ENCODE measurements at regions not wholly inside any gene's neighbourhood (a gene's known extent, or its start where the extent isn't known, plus 50 kb on each side); places are given as distances from the start of the nearest gene placed in this dataset.

- Histone ChIP-seq H3K4me3 (no peak overlapping the region), H3K27me3 (no peaks in the 10 kb centered on the region), H3K4me1 (no peaks in the 10 kb centered on the region), H3K36me3 (no peaks in the 10 kb centered on the region), H3K27ac (no peak overlapping the region), H3K9me3 (no peaks in the 10 kb centered on the region)
- TF ChIP-seq POLR2AphosphoS5 (IDR thresholded peaks at IDR 0.05): no peak
- no peak for TF ChIP-seq POLR2A (IDR thresholded peaks at IDR 0.05)
- TF ChIP-seq CTCF (IDR thresholded peaks at IDR 0.05): no peak
- TF ChIP-seq EP300 (IDR thresholded peaks at IDR 0.05; ENCODE audit: low read depth): no peak
- intact Hi-C loops (cut with DNase I; ENCODE audit: low total_unique reads): no loop called here
- no peak for DNase-seq
- in situ Hi-C loops (cut with MboI; ENCODE audit: low pct_ligation_motif_present in 1 of 4, low pct_unique_long_range_greater_than_20kb in 1 of 4, low sequenced_read_pairs in 3 of 4): no loop called here
- 91% methylated on average over 25 of the region's 26 CpGs; no CpG with 5 or more reads in 1 of the 2 donors for WGBS, 2 donors (ENCODE audit: low coverage in 1 of 2)
Measured at GRCh38 chr16:85503679-85504231, 109.4 kb upstream of the GSE1 start.

DNA sequence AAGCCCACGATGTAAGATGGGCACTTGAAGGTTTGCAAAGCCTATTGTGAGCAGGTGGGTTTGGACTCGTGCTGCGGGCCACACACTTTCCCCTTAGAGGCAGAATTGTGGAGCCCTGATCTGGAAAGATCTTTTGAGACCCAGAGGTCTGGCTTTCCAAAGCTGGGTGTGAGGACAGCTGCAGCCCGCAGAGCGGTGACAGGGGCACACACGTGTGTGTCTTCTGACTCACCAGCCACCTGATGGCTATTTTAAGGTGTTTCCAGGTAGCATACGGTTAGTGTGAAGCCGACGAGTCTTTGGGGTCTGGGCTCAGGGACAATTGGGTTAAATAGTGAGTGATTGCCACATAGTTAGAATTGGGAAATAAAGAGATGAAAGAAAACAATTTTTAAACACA, 108.9 kb upstream of the GSE1 start:
- in situ Hi-C loops (cut with MboI; ENCODE audit: low pct_ligation_motif_present in 1 of 4, low pct_unique_long_range_greater_than_20kb in 1 of 4, low sequenced_read_pairs in 3 of 4): no loop called here
- WGBS, 2 donors (ENCODE audit: low coverage in 1 of 2): 81% methylated on average over 9 of the region's 9 CpGs; no CpG with 5 or more reads in 1 of the 2 donors
- Histone ChIP-seq H3K4me3 (no peak overlapping the region), H3K9me3 (no peaks in the 10 kb centered on the region), H3K36me3 (no peaks in the 10 kb centered on the region), H3K4me1 (no peaks in the 10 kb centered on the region), H3K27ac (no peak overlapping the region), H3K27me3 (no peaks in the 10 kb centered on the region)
- intact Hi-C loops (cut with DNase I; ENCODE audit: low total_unique reads): no loop called here
- TF ChIP-seq EP300 (IDR thresholded peaks at IDR 0.05; ENCODE audit: low read depth): no peak
- TF ChIP-seq POLR2A (IDR thresholded peaks at IDR 0.05): no peak
- TF ChIP-seq CTCF (IDR thresholded peaks at IDR 0.05): no peak
- no peak for TF ChIP-seq POLR2AphosphoS5 (IDR thresholded peaks at IDR 0.05)
- DNase-seq: no peak

GRCh38 chr16:85505794-85506634, 107.1 kb upstream of the GSE1 start:
- H3K27ac ChIP-seq: no peak overlapping the region
- H3K4me1 ChIP-seq: no peaks in the 10 kb centered on the region
- in situ Hi-C loops (cut with MboI; ENCODE audit: low pct_ligation_motif_present in 1 of 4, low pct_unique_long_range_greater_than_20kb in 1 of 4, low sequenced_read_pairs in 3 of 4) (no loop called here), intact Hi-C loops (cut with DNase I; ENCODE audit: low total_unique reads) (no loop called here)
- no peak for TF ChIP-seq POLR2A (IDR thresholded peaks at IDR 0.05)
- no peak overlapping the region for H3K4me3 ChIP-seq
- no peak for DNase-seq
- no peaks in the 10 kb centered on the region for H3K9me3 ChIP-seq
- 87 to 95% methylated on average over 10 to 19 of the region's 20 CpGs for WGBS, 2 donors (ENCODE audit: low coverage in 1 of 2)
- no peaks in the 10 kb centered on the region for H3K36me3 ChIP-seq
- H3K27me3 ChIP-seq: no peaks in the 10 kb centered on the region

DNA sequence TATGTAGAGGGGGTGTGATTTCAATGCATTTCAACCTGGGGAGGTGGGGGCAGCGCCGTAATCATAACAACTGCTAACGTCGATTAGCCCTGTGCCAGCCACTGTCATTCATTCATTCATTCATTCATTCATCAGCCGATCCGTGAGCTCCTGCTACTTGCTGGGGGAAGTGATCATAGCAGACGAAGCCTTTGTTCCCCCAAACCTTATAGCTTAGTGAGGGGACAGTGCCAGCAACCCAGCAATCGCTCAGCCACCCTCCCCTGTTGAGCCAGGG, 106.5 kb upstream of the GSE1 start:
- TF ChIP-seq POLR2A (IDR thresholded peaks at IDR 0.05): no peak
- TF ChIP-seq CTCF (IDR thresholded peaks at IDR 0.05): no peak
- TF ChIP-seq EP300 (IDR thresholded peaks at IDR 0.05; ENCODE audit: low read depth): no peak
- no peak for TF ChIP-seq POLR2AphosphoS5 (IDR thresholded peaks at IDR 0.05)
- in situ Hi-C loops (cut with MboI; ENCODE audit: low pct_ligation_motif_present in 1 of 4, low pct_unique_long_range_greater_than_20kb in 1 of 4, low sequenced_read_pairs in 3 of 4): no loop called here
- Histone ChIP-seq H3K4me3 (no peak overlapping the region), H3K36me3 (no peaks in the 10 kb centered on the region), H3K27me3 (no peaks in the 10 kb centered on the region), H3K27ac (no peak overlapping the region), H3K4me1 (no peaks in the 10 kb centered on the region), H3K9me3 (no peaks in the 10 kb centered on the region)
- 80 to 89% methylated on average over 1 to 8 of the region's 8 CpGs for WGBS, 2 donors (ENCODE audit: low coverage in 1 of 2)
- intact Hi-C loops (cut with DNase I; ENCODE audit: low total_unique reads): no loop called here
- no peak for DNase-seq
